Lower lobe of right lung (tissue), 2 donors: ENCODE measurements at regions not wholly inside any gene's neighbourhood (a gene's known extent, or its start where the extent isn't known, plus 50 kb on each side); places are given as distances from the start of the nearest gene placed in this dataset.

Experiments
- ATAC-seq, 2 donors: fragments of 200-7000 bp; cut with Tn5 transposase; one replicate each; pipeline ENCODE4 v1.9.1; 2020 to 2022; ENCODE audit warnings: mild to moderate bottlenecking in 2 of 2, moderate library complexity in 2 of 2
- DNase-seq: peaks from one replicate; pipeline ENCODE4 v3.0.0-alpha.2; 2020
- H3K27ac ChIP-seq: fragments of 200-600 bp; one replicate; pipeline ENCODE4 v1.8.0; 2022
- H3K27me3 ChIP-seq: fragments of 200-600 bp; one replicate; pipeline ENCODE4 v1.8.0; 2022; ENCODE audit warnings: low read depth
- H3K36me3 ChIP-seq: fragments of 200-600 bp; one replicate; pipeline ENCODE4 v1.8.0; 2022; ENCODE audit warnings: mild to moderate bottlenecking
- H3K4me1 ChIP-seq: fragments of 200-600 bp; one replicate; pipeline ENCODE4 v1.8.0; 2022
- H3K4me3 ChIP-seq: fragments of 200-600 bp; one replicate; pipeline ENCODE4 v1.8.0; 2022; ENCODE audit warnings: mild to moderate bottlenecking
- H3K9me3 ChIP-seq: fragments of 200-600 bp; one replicate; pipeline ENCODE4 v1.8.0; 2022
- intact Hi-C: fragments of 100-400 bp; cut with DNase I; formaldehyde crosslinking; loops from one replicate; pipeline ENCODE4 v1.11.0; 2022
- TF ChIP-seq, protein P1 (sequence below): fragments of 200-600 bp; IDR thresholded peaks from one replicate; pipeline ENCODE4 v1.8.0; 2022; ENCODE audit warnings: antibody characterized with exemption, mild to moderate bottlenecking
- donor health status: DM: no; HTN: yes; CAD: no; lungs with severe emphysema.

- intact Hi-C loops = no loop called here
- Histone ChIP-seq H3K27me3 (no peaks in the 10 kb centered on the region), H3K27ac (no peak overlapping the region), H3K36me3 (no peaks in the 10 kb centered on the region), H3K4me1 (no peaks in the 10 kb centered on the region), H3K4me3 (no peak overlapping the region), H3K9me3 (no peaks in the 10 kb centered on the region)
- ATAC-seq (no peak), DNase-seq (no peak)
- TF ChIP-seq, protein P1, sequence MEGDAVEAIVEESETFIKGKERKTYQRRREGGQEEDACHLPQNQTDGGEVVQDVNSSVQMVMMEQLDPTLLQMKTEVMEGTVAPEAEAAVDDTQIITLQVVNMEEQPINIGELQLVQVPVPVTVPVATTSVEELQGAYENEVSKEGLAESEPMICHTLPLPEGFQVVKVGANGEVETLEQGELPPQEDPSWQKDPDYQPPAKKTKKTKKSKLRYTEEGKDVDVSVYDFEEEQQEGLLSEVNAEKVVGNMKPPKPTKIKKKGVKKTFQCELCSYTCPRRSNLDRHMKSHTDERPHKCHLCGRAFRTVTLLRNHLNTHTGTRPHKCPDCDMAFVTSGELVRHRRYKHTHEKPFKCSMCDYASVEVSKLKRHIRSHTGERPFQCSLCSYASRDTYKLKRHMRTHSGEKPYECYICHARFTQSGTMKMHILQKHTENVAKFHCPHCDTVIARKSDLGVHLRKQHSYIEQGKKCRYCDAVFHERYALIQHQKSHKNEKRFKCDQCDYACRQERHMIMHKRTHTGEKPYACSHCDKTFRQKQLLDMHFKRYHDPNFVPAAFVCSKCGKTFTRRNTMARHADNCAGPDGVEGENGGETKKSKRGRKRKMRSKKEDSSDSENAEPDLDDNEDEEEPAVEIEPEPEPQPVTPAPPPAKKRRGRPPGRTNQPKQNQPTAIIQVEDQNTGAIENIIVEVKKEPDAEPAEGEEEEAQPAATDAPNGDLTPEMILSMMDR = no peak
Observed at GRCh38 chr1:239858057-239858456, 233.6 kb upstream of the FMN2 start.

- Histone ChIP-seq H3K36me3 (no peaks in the 10 kb centered on the region), H3K4me3 (no peak overlapping the region), H3K27ac (no peak overlapping the region), H3K27me3 (no peaks in the 10 kb centered on the region), H3K9me3 (no peaks in the 10 kb centered on the region), H3K4me1 (no peaks in the 10 kb centered on the region)
- no peak for DNase-seq
- TF ChIP-seq, protein P1 = no peak
- no peak for ATAC-seq
- intact Hi-C loops = no loop called here
Observed at GRCh38 chr1:239858529-239858928, 233.2 kb upstream of the FMN2 start.

- H3K4me1 ChIP-seq = no peaks in the 10 kb centered on the region
- DNase-seq (no peak), ATAC-seq (peak in 1 of 2 donors; percentile 32)
- H3K9me3 ChIP-seq = no peaks in the 10 kb centered on the region
- no peaks in the 10 kb centered on the region for H3K27me3 ChIP-seq
- no peak overlapping the region for H3K27ac ChIP-seq
- TF ChIP-seq, protein P1 = no peak
- no peak overlapping the region for H3K4me3 ChIP-seq
- H3K36me3 ChIP-seq = no peaks in the 10 kb centered on the region
- intact Hi-C loops = no loop called here
Observed at GRCh38 chr1:239861985-239862384, 229.7 kb upstream of the FMN2 start.

DNA sequence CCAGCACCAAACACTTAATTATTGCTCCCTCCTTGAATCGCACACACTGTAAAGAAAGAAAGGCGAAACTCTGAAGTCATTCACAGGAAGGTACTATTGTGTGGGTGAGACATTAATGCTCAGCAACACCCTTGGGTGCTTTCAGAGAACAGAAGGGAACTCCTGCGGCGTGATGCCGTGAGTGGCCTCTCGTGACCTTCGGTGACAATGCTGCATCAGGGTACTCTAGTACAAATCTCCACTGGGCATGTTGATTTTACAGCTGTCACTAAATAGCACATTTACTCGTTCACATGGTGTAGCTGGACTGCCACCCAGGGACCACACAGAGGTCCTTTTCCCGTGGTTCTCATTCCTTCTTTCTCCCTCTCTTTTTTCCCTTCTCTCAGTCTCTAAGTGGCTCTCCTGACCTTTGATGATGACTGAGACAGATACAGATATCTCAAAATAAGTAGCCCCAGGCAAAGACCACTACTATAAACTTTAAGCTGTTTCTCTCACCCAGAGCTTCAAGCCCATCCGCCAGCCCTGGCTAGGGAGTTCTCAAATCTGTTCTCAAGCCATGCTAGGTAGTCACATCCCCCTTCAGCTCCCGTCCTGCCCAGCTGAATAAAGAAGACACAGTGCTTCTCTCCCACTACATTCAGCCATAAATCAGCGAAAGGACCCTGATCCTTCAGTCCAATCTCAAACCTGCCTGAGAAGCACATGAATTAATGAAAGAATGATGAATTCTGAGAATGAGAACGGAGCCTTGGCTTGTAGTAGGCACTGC, 223.4 kb upstream of the FMN2 start:
- H3K4me1 ChIP-seq = no peaks in the 10 kb centered on the region
- H3K36me3 ChIP-seq = no peaks in the 10 kb centered on the region
- TF ChIP-seq, protein P1 = no peak
- H3K27ac ChIP-seq = no peak overlapping the region
- no peak for DNase-seq
- no peaks in the 10 kb centered on the region for H3K27me3 ChIP-seq
- intact Hi-C loops = no loop called here
- H3K4me3 ChIP-seq = no peak overlapping the region
- H3K9me3 ChIP-seq = no peaks in the 10 kb centered on the region
- ATAC-seq = no peak

- Histone ChIP-seq H3K36me3 (no peaks in the 10 kb centered on the region), H3K4me3 (no peak overlapping the region), H3K27me3 (no peaks in the 10 kb centered on the region), H3K9me3 (no peaks in the 10 kb centered on the region), H3K27ac (no peak overlapping the region), H3K4me1 (no peaks in the 10 kb centered on the region)
- DNase-seq (no peak), ATAC-seq (no peak)
- intact Hi-C loops = no loop called here
- TF ChIP-seq, protein P1 = no peak
Observed at GRCh38 chr1:239870194-239870593, 221.5 kb upstream of the FMN2 start.
